ENCODE measurements at regions not wholly inside any gene's neighbourhood (a gene's known extent, or its start where the extent isn't known, plus 50 kb on each side); places are given as distances from the start of the nearest gene placed in this dataset.

- TF ChIP-seq BCL3 (IDR thresholded peaks at IDR 0.05; ENCODE audit: borderline replicate concordance, insufficient read depth, low read depth, low read length, poor library complexity, severe bottlenecking) (no peak), KDM1A (IDR thresholded peaks at IDR 0.05; ENCODE audit: borderline replicate concordance) (no peak), MEF2A (IDR thresholded peaks at IDR 0.05; ENCODE audit: insufficient read depth, low read depth, low read length) (no peak), MLLT1 (IDR thresholded peaks at IDR 0.05) (no peak), ATF2 (IDR thresholded peaks at IDR 0.05; ENCODE audit: low read length) (no peak), HDGF (IDR thresholded peaks at IDR 0.05) (no peak)
These were observed 113.6 kb downstream of the PHETA1 start (continued) for GRCh38 chr12:111255261-111255660.

DNA sequence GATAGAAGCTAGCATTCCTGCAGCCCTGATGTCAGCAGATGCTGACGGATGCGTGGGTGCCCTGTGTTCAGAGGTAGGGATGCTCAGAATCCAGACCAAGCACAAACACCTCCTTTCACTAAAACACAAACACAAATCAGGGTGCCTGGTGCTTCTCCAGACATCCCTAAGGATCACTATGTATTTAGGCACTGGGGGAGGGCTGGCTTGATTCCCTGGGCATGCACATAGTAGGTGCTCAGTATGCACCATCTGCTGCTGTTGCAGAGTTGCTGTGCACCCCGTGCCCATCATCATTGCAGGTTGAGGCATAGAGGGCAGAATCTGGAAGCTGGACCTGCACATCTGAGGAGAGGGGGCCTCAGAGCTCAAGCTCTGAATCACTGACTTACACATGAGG lies 114.8 kb downstream of the PHETA1 start:
- CTCF ChIA-PET: no interaction called here

More for the DNA sequence above, 114.8 kb downstream of the PHETA1 start:
- no peaks in the 10 kb centered on the region for H3K4me1 ChIP-seq (ENCODE audit: control insufficient read depth, insufficient read depth, low read length)
- ChIA-PET POLR2A (no interaction called here), RAD21 (ENCODE audit: unreplicated experiment) (no interaction called here), SMC1A (ENCODE audit: uncharacterized antibody, unreplicated experiment) (no interaction called here)
- H3K9ac ChIP-seq (ENCODE audit: control insufficient read depth, insufficient read depth, low read length): no peak overlapping the region
- BruUV-seq (replicated peaks): no TSS peak
- H3K9me3 ChIP-seq (replicated peaks; ENCODE audit: control insufficient read depth, insufficient read depth, low read length): no peaks in the 10 kb centered on the region
- ATAC-seq (no peak), FAIRE-seq (no peak), DNase-seq (ENCODE audit: low read depth, low spot score) (no peak)
- H3K79me2 ChIP-seq (ENCODE audit: control insufficient read depth, insufficient read depth, low read length): no peaks in the 10 kb centered on the region
- no peak for TF ChIP-seq RAD51 (IDR thresholded peaks at IDR 0.05)
- TF ChIP-seq, protein P1, sequence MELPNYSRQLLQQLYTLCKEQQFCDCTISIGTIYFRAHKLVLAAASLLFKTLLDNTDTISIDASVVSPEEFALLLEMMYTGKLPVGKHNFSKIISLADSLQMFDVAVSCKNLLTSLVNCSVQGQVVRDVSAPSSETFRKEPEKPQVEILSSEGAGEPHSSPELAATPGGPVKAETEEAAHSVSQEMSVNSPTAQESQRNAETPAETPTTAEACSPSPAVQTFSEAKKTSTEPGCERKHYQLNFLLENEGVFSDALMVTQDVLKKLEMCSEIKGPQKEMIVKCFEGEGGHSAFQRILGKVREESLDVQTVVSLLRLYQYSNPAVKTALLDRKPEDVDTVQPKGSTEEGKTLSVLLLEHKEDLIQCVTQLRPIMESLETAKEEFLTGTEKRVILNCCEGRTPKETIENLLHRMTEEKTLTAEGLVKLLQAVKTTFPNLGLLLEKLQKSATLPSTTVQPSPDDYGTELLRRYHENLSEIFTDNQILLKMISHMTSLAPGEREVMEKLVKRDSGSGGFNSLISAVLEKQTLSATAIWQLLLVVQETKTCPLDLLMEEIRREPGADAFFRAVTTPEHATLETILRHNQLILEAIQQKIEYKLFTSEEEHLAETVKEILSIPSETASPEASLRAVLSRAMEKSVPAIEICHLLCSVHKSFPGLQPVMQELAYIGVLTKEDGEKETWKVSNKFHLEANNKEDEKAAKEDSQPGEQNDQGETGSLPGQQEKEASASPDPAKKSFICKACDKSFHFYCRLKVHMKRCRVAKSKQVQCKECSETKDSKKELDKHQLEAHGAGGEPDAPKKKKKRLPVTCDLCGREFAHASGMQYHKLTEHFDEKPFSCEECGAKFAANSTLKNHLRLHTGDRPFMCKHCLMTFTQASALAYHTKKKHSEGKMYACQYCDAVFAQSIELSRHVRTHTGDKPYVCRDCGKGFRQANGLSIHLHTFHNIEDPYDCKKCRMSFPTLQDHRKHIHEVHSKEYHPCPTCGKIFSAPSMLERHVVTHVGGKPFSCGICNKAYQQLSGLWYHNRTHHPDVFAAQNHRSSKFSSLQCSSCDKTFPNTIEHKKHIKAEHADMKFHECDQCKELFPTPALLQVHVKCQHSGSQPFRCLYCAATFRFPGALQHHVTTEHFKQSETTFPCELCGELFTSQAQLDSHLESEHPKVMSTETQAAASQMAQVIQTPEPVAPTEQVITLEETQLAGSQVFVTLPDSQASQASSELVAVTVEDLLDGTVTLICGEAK (IDR thresholded peaks at IDR 0.05; ENCODE audit: borderline replicate concordance): no peak
- no peak for TF ChIP-seq POLR2AphosphoS5 (IDR thresholded peaks at IDR 0.05; ENCODE audit: low read length)
- no peak for TF ChIP-seq ZNF217 (IDR thresholded peaks at IDR 0.05)
- no peak for TF ChIP-seq NR2F1 (conservative IDR thresholded peaks at IDR 0.05)
- TF ChIP-seq FOS (IDR thresholded peaks at IDR 0.05; ENCODE audit: borderline replicate concordance, extremely low read depth, insufficient read length): no peak
- TF ChIP-seq MAX (IDR thresholded peaks at IDR 0.05; ENCODE audit: low read depth, low read length): no peak
- no peak for TF ChIP-seq SPI1 (IDR thresholded peaks at IDR 0.05; ENCODE audit: borderline replicate concordance, insufficient read depth, low read depth, low read length)
- in situ Hi-C loops (cut with MboI) (no loop called here), intact Hi-C loops (cut with micrococcal nuclease; ENCODE audit: unreplicated experiment) (no loop called here)
- 47% methylated on average over 3 of the region's 3 CpGs for WGBS (ENCODE audit: insufficient coverage, insufficient replicate concordance, low lambda C conversion rate, missing lambda C conversion rate)
- H2AFZ ChIP-seq (ENCODE audit: control insufficient read depth, low read depth, low read length): no peak overlapping the region
- no peaks in the 10 kb centered on the region for H4K20me1 ChIP-seq (ENCODE audit: control insufficient read depth, insufficient read depth)
- H3K27ac ChIP-seq (ENCODE audit: control insufficient read depth, insufficient read depth): no peak overlapping the region
- H3K27me3 ChIP-seq (replicated peaks in 1 of 2; ENCODE audit: control insufficient read depth in 2 of 2, insufficient read depth in 2 of 2, low read length in 1 of 2): no peaks in the 10 kb centered on the region; a peak in 1 of 4 replicates
- no peaks in the 10 kb centered on the region for H3K36me3 ChIP-seq (ENCODE audit: control insufficient read depth in 2 of 2, insufficient read depth in 2 of 2, low read length in 1 of 2)
- H3K4me2 ChIP-seq (ENCODE audit: control insufficient read depth, insufficient read depth): no peak overlapping the region
- H3K4me3 ChIP-seq: no peak overlapping the region
